ENCODE measurements at regions not wholly inside any gene's neighbourhood (a gene's known extent, or its start where the extent isn't known, plus 50 kb on each side); places are given as distances from the start of the nearest gene placed in this dataset.

GRCh38 chr9:17958363-17958762 is 379.5 kb downstream of the SH3GL2 start:
- no peak for TF ChIP-seq EZH2 (IDR thresholded peaks at IDR 0.05; ENCODE audit: borderline replicate concordance, low read length)
- TF ChIP-seq CTCF (conservative IDR thresholded peaks at IDR 0.05 in 1 of 2, IDR thresholded peaks at IDR 0.05 in 1 of 2; ENCODE audit: extremely low read depth in 1 of 2, insufficient read depth in 1 of 2, low read depth in 1 of 2, low read length in 2 of 2): no peak
